Kidney epithelial cell (primary cell): ENCODE measurements at regions not wholly inside any gene's neighbourhood (a gene's known extent, or its start where the extent isn't known, plus 50 kb on each side); places are given as distances from the start of the nearest gene placed in this dataset.

ENCODE experiments used
- DNase-seq: peaks from one replicate; pipeline ENCODE4 v3.0.0-alpha.2; 2010; ENCODE audit warnings: low read depth
- H3K27me3 ChIP-seq: 2 replicates; pipeline ENCODE4 v1.6.0; 2011; ENCODE audit warnings: low read length; ENCODE audit not compliant: control insufficient read depth, insufficient read depth
- H3K36me3 ChIP-seq: 2 replicates; pipeline ENCODE4 v1.5.1; 2011; ENCODE audit warnings: low read length; ENCODE audit not compliant: control insufficient read depth, insufficient read depth
- H3K4me3 ChIP-seq: 2 replicates; pipeline ENCODE4 v1.5.1; 2011; ENCODE audit warnings: low read depth, mild to moderate bottlenecking, control low read depth, low read length
- TF ChIP-seq, protein P1 (sequence below): IDR thresholded peaks from 2 replicates; pipeline ENCODE4 v1.5.1; 2011; ENCODE audit warnings: mild to moderate bottlenecking, moderate library complexity, low read length, control low read depth, inconsistent platforms; ENCODE audit not compliant: insufficient read depth, poor library complexity, severe bottlenecking

DNA sequence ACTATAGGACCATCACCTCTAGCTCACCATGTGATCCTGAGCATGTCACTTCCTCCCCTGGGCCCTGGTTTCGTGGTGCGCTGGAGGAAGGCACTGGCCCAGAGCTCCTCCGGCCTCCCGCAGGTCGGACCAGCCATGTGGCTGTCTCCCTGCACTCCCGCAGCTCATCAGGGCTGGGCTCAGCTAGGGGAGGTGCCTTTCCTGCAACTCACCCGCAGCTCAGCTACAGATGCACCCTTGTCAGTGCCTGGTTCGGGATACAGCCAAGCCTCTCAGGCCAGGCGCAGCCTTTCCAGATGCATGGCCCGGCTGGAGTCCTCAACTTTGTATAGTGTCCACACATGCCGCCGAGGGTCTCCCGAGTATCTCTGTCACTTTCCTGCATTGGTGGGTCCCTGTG, 138.2 kb upstream of the VSTM2B start:
- Histone ChIP-seq H3K36me3 (no peaks in the 10 kb centered on the region), H3K4me3 (no peak overlapping the region), H3K27me3 (no peaks in the 10 kb centered on the region)
- DNase-seq = no peak
- TF ChIP-seq, protein P1, sequence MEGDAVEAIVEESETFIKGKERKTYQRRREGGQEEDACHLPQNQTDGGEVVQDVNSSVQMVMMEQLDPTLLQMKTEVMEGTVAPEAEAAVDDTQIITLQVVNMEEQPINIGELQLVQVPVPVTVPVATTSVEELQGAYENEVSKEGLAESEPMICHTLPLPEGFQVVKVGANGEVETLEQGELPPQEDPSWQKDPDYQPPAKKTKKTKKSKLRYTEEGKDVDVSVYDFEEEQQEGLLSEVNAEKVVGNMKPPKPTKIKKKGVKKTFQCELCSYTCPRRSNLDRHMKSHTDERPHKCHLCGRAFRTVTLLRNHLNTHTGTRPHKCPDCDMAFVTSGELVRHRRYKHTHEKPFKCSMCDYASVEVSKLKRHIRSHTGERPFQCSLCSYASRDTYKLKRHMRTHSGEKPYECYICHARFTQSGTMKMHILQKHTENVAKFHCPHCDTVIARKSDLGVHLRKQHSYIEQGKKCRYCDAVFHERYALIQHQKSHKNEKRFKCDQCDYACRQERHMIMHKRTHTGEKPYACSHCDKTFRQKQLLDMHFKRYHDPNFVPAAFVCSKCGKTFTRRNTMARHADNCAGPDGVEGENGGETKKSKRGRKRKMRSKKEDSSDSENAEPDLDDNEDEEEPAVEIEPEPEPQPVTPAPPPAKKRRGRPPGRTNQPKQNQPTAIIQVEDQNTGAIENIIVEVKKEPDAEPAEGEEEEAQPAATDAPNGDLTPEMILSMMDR = no peak

DNA sequence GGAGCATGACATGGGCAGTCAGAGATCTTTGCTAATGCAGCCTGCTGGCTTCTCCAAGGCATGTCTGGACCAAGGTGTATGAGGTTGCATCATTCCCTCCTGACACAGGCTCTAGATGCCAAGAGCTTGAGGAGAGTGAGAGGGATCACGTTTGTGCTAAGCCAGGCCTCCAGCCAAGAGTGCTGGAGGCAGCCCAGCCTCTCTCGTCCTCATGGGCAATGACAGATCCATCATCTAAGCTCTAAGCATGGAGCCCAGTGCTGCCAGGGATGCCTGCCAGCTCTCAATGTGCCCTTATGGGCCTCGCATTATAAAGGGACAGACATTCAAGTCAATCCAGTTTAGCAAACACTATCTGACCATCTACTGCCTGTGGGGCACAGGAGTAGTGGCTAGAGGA, 136.3 kb upstream of the VSTM2B start:
- Histone ChIP-seq H3K27me3 (no peaks in the 10 kb centered on the region), H3K36me3 (no peaks in the 10 kb centered on the region), H3K4me3 (no peak overlapping the region)
- DNase-seq = no peak
- TF ChIP-seq, protein P1 = no peak

DNA sequence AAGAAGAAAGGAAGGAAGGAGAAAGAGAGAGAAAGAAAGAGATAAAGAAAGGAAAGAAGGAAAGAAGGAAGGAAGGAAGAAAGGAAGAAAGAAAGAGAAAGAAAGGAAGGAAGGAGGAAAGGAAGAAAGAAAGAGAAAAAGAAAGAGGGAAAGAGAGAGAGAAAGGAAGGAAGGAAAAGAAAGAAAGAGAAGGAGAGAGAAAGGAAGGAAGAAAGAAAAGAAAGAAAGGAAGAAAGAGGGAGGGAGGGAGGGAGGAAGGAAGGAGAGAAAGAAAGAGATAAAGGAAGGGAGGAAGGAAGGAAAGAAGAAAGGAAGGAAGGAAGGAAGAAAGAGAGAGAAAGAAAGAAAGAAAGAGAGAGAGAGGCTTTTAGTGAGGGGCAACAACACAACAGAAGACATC, 135.1 kb upstream of the VSTM2B start:
- no peaks in the 10 kb centered on the region for H3K27me3 ChIP-seq
- no peak overlapping the region for H3K4me3 ChIP-seq
- no peaks in the 10 kb centered on the region for H3K36me3 ChIP-seq
- TF ChIP-seq, protein P1 = no peak
- DNase-seq = no peak

DNA sequence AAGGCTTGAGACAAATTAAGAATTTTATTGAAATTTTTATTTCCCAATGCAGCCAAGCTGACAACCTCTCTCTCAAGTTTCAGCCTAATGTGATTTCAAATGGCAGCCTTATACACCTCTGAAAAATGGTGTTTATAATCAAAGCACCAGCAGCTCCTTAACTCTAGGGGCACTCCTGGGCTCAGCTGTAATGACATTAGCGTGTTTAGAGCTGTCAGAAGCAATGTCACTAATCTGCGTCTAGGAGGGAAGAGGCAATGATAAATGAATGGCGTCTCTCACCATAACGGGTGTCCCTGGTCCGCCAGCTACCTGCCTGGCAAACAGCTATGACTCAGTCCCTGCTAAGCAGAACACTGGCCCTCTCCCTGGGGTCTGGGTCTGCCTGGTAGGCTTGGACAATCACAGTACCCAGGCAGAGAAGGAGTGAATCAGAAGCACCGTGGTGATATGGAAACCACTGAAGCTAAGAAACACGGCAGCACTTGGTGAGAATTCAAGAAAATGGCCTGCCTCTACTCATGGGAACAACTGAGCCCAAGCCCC, 131.8 kb upstream of the VSTM2B start:
- no peak for DNase-seq

DNA sequence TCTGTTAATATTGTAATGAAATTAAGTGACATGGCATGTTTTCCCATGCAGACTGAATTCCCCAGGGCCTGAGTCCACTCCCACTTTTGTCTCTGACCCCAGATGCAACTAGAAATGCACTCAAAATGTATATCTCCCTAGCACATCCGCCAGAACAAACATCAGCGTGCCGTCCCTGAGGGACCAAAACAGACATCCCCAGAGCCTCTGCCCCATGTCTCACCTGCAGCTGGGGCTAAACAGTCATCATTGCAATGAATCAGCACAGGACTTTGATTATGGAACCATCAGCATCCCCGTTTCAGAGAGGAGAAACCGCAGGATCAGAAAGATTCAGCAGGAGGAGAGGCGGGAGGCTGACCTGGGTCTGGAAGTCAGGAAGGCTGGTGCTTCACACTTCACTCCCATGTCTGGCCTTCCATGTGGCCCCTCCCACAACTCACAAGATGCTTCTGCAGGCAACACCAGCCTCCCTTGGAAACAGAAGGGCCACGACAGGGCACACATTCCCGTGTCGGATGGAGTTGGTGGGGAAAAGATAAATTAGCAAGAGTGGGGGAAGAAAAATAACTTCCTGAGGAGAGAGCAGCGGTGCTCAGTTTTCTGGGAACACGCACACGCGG, 130.6 kb upstream of the VSTM2B start:
- Histone ChIP-seq H3K36me3 (no peaks in the 10 kb centered on the region), H3K4me3 (no peak overlapping the region), H3K27me3 (no peaks in the 10 kb centered on the region)
- DNase-seq = no peak
- TF ChIP-seq, protein P1 = no peak

More for the DNA sequence above, 131.8 kb upstream of the VSTM2B start:
- TF ChIP-seq, protein P1 = no peak
- H3K4me3 ChIP-seq = no peak overlapping the region
- no peaks in the 10 kb centered on the region for H3K36me3 ChIP-seq
- no peaks in the 10 kb centered on the region for H3K27me3 ChIP-seq
